Stimulated activated naive CD8-positive, alpha-beta T cell treated with anti-CD3 and anti-CD28 coated beads, Interleukin-15, Interleukin-2, amounts not matched to agents 100 ng/mL and 50 ng/mL, for 24 hours (primary cell): ENCODE measurements at regions not wholly inside any gene's neighbourhood (a gene's known extent, or its start where the extent isn't known, plus 50 kb on each side); places are given as distances from the start of the nearest gene placed in this dataset.

Source experiments
- H3K27ac Mint-ChIP-seq: one replicate; pipeline ENCODE4 v1.8.0; 2021; ENCODE audit warnings: mild to moderate bottlenecking, mixed read lengths
- H3K27me3 Mint-ChIP-seq: one replicate; pipeline ENCODE4 v1.8.0; 2021; ENCODE audit warnings: mixed read lengths
- H3K36me3 Mint-ChIP-seq: one replicate; pipeline ENCODE4 v1.8.0; 2021; ENCODE audit warnings: low read depth, mixed read lengths
- H3K4me1 Mint-ChIP-seq: one replicate; pipeline ENCODE4 v1.8.0; 2021; ENCODE audit warnings: low read depth, mixed read lengths
- H3K4me3 Mint-ChIP-seq: one replicate; pipeline ENCODE4 v1.8.0; 2021; ENCODE audit warnings: mild to moderate bottlenecking, mixed read lengths
- H3K9me3 Mint-ChIP-seq: one replicate; pipeline ENCODE4 v1.8.0; 2021; ENCODE audit warnings: mixed read lengths

DNA sequence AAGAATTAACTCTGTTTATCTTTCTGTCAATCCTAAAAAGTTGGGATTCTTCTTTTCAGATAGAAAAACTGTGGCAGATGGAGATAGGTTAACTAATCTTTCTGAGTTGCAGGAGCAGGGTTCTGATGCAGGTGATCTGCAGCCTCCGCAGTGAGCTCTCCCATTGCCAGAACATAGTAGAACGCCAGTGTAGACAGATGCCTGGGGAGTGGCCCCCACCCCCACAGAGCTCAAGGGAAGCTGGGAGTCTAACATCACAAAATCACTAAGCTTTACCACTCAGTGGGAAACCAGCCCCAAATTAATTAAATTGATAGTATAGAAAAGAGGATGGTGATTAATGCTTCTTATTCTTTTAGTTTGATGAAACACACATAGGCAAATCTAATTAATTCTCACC lies 295.0 kb upstream of the ATP10A start:
- H3K27me3 Mint-ChIP-seq, result peaks cover 12% of the 10 kb centered on the region
- H3K9me3 Mint-ChIP-seq, result peaks cover 14% of the 10 kb centered on the region
- no peaks in the 10 kb centered on the region for H3K4me1 Mint-ChIP-seq
- H3K4me3 Mint-ChIP-seq, result no peak overlapping the region
- H3K36me3 Mint-ChIP-seq, result no peaks in the 10 kb centered on the region
- H3K27ac Mint-ChIP-seq, result no peak overlapping the region

- Mint-ChIP-seq H3K27me3 (peaks cover 12% of the 10 kb centered on the region), H3K9me3 (peaks cover 22% of the 10 kb centered on the region), H3K27ac (no peak overlapping the region), H3K4me3 (no peak overlapping the region), H3K36me3 (no peaks in the 10 kb centered on the region), H3K4me1 (no peaks in the 10 kb centered on the region)
Measured at GRCh38 chr15:26157081-26157480, 294.0 kb upstream of the ATP10A start.

GRCh38 chr15:26156051-26156450 lies 292.9 kb upstream of the ATP10A start:
- Mint-ChIP-seq H3K27ac (no peak overlapping the region), H3K36me3 (no peaks in the 10 kb centered on the region), H3K4me3 (no peak overlapping the region), H3K4me1 (no peaks in the 10 kb centered on the region), H3K9me3 (peaks cover 22% of the 10 kb centered on the region), H3K27me3 (peaks cover 11% of the 10 kb centered on the region)

GRCh38 chr15:26148156-26148860 lies 285.2 kb upstream of the ATP10A start:
- Mint-ChIP-seq H3K9me3 (peaks cover 8% of the 10 kb centered on the region), H3K27ac (no peak overlapping the region), H3K27me3 (peaks cover 9% of the 10 kb centered on the region), H3K4me3 (no peak overlapping the region), H3K36me3 (no peaks in the 10 kb centered on the region), H3K4me1 (no peaks in the 10 kb centered on the region)

GRCh38 chr15:26146202-26146601 lies 283.1 kb upstream of the ATP10A start:
- no peaks in the 10 kb centered on the region for H3K4me1 Mint-ChIP-seq
- no peak overlapping the region for H3K27ac Mint-ChIP-seq
- no peaks in the 10 kb centered on the region for H3K36me3 Mint-ChIP-seq
- H3K9me3 Mint-ChIP-seq, result no peaks in the 10 kb centered on the region
- H3K4me3 Mint-ChIP-seq, result no peak overlapping the region
- H3K27me3 Mint-ChIP-seq, result peaks cover 9% of the 10 kb centered on the region

- peaks cover 9% of the 10 kb centered on the region for H3K27me3 Mint-ChIP-seq
- H3K27ac Mint-ChIP-seq, result no peak overlapping the region
- no peaks in the 10 kb centered on the region for H3K36me3 Mint-ChIP-seq
- no peaks in the 10 kb centered on the region for H3K4me1 Mint-ChIP-seq
- no peak overlapping the region for H3K4me3 Mint-ChIP-seq
- H3K9me3 Mint-ChIP-seq, result no peaks in the 10 kb centered on the region
Measured at GRCh38 chr15:26145796-26146195, 282.7 kb upstream of the ATP10A start.

DNA sequence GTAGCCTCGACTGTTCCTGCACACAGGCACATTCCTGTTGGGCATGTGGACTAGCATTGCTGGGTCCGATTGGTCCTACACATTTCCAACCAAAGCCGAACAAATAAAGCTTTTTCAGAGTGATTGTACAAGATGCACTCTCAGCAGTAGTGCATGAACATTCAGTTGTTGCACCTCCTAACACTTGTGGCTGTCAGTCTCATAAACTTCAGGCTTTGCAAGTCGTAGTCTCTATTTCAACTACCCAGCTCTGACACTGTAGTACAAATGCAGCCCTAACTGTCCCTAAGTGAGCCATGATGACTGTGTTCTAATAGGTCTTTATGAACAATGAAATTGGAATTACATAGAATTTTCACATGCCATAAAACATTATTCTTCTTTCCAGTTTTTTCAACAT lies 281.7 kb upstream of the ATP10A start:
- H3K27me3 Mint-ChIP-seq, result peaks cover 9% of the 10 kb centered on the region
- no peak overlapping the region for H3K4me3 Mint-ChIP-seq
- H3K9me3 Mint-ChIP-seq, result no peaks in the 10 kb centered on the region
- H3K36me3 Mint-ChIP-seq, result no peaks in the 10 kb centered on the region
- no peaks in the 10 kb centered on the region for H3K4me1 Mint-ChIP-seq
- H3K27ac Mint-ChIP-seq, result no peak overlapping the region

- H3K27me3 Mint-ChIP-seq, result peaks cover 9% of the 10 kb centered on the region
- no peak overlapping the region for H3K27ac Mint-ChIP-seq
- no peaks in the 10 kb centered on the region for H3K9me3 Mint-ChIP-seq
- no peak overlapping the region for H3K4me3 Mint-ChIP-seq
- H3K4me1 Mint-ChIP-seq, result no peaks in the 10 kb centered on the region
- no peaks in the 10 kb centered on the region for H3K36me3 Mint-ChIP-seq
Measured at GRCh38 chr15:26143221-26143620, 280.1 kb upstream of the ATP10A start.

DNA sequence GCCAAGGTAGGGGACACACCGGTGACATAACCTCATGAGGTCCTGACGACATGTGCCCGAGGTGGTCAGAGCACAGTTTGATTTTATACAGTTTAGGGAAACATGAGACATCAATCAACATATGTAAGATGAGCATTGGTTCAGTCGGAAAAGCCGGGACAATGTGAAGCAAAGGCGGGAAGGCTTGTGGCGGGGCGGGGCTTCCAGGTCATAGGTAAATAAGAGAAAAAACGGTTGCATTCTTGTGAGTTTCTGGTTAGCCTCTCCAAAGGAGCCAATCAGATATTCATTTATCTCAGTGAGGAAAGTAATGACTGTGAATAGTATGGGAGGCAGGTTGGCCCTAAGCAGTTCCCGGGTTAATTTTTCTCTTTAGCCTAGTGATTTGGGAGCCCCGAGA lies 271.7 kb upstream of the ATP10A start:
- Mint-ChIP-seq H3K4me3 (no peak overlapping the region), H3K4me1 (no peaks in the 10 kb centered on the region), H3K36me3 (no peaks in the 10 kb centered on the region), H3K9me3 (no peaks in the 10 kb centered on the region), H3K27me3 (peaks cover 24% of the 10 kb centered on the region), H3K27ac (no peak overlapping the region)

DNA sequence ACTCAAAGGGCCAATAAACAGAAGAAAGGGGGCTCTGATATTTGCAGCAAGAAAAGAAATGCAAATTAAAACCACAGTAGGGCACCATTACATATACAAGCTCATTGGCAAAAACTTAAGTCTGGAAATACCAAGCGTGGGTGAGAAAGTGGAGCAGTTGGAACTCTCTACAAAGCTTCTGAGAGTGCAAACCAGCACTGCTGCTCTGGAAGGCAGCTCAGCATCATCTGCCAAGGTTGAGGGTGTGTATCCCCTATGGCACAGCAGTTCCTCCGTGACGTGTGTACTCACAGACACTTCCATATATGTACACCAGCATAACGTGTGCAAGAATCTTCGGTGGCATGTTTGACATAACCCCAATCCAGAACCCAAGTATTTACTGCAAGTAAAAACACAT lies 271.0 kb upstream of the ATP10A start:
- H3K36me3 Mint-ChIP-seq, result no peaks in the 10 kb centered on the region
- peaks cover 25% of the 10 kb centered on the region for H3K27me3 Mint-ChIP-seq
- H3K4me3 Mint-ChIP-seq, result no peak overlapping the region
- no peaks in the 10 kb centered on the region for H3K9me3 Mint-ChIP-seq
- H3K4me1 Mint-ChIP-seq, result no peaks in the 10 kb centered on the region
- H3K27ac Mint-ChIP-seq, result no peak overlapping the region

DNA sequence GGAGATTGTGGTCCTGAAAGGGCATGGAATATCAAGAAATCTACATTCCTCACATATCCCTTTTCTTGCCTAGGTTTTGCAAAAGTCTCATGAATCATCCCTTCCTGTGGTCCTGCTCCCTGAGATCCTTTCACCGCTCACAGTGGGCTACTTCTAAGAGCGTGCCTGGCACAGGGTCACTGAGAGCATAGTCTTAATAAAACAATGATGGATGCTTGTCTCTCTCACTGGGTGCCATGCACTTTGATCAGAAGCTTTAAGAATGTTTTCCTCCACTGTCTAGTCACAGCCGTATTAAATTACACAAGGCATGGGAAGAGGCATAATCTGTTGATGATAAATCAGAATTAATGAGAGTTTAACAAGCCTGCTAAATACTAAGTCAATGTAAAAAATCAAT lies 269.7 kb upstream of the ATP10A start:
- H3K4me1 Mint-ChIP-seq, result no peaks in the 10 kb centered on the region
- peaks cover 32% of the 10 kb centered on the region for H3K27me3 Mint-ChIP-seq
- H3K36me3 Mint-ChIP-seq, result no peaks in the 10 kb centered on the region
- no peaks in the 10 kb centered on the region for H3K9me3 Mint-ChIP-seq
- H3K27ac Mint-ChIP-seq, result no peak overlapping the region
- no peak overlapping the region for H3K4me3 Mint-ChIP-seq

DNA sequence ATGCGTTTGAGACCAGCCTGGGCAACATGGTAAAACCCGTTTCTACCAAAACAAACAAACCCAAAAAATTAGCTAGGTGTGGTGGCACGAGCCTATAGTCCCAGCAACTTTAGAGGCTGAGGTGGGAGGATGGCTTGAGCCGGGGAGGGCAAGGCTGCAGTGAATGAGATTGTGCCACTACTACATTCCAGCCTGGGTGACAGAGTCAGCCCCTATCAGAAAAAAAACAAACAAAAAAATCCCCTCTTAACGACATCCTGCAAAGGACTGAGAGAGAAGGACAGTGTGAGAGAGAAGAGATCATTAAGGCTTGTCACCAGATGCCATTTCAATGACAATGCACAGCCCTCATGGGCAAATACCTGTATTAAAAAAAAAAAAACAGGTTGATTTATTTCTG lies 266.7 kb upstream of the ATP10A start:
- no peak overlapping the region for H3K27ac Mint-ChIP-seq
- H3K4me3 Mint-ChIP-seq, result no peak overlapping the region
- H3K27me3 Mint-ChIP-seq, result peaks cover 28% of the 10 kb centered on the region
- no peaks in the 10 kb centered on the region for H3K4me1 Mint-ChIP-seq
- no peaks in the 10 kb centered on the region for H3K36me3 Mint-ChIP-seq
- H3K9me3 Mint-ChIP-seq, result no peaks in the 10 kb centered on the region

DNA sequence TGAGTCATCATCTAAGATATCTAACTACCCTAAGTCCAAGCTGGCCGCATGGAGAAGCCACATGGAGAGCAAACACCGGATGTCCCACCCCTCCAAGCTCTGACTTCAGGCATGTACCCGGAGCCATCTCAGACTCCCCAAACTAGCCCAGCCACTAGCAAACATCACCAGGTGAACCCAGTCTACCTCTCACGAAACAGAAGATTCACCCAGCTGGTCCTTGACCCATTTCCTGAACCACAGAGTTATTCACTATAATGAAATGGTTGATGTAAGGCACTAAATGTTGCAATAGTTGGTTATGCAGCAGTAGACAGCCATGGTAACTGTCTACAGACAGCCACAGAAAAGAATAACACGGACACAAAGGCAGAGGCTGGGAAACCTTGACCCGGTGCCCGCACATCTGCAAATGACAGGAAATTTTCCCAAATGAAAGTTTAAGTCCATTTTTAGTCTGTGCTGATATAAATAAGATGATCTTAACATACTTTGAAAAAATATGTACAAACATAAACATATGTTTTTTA lies 265.5 kb upstream of the ATP10A start:
- Mint-ChIP-seq H3K27ac (no peak overlapping the region), H3K4me3 (no peak overlapping the region), H3K36me3 (no peaks in the 10 kb centered on the region), H3K27me3 (peaks cover 24% of the 10 kb centered on the region), H3K9me3 (no peaks in the 10 kb centered on the region), H3K4me1 (no peaks in the 10 kb centered on the region)

DNA sequence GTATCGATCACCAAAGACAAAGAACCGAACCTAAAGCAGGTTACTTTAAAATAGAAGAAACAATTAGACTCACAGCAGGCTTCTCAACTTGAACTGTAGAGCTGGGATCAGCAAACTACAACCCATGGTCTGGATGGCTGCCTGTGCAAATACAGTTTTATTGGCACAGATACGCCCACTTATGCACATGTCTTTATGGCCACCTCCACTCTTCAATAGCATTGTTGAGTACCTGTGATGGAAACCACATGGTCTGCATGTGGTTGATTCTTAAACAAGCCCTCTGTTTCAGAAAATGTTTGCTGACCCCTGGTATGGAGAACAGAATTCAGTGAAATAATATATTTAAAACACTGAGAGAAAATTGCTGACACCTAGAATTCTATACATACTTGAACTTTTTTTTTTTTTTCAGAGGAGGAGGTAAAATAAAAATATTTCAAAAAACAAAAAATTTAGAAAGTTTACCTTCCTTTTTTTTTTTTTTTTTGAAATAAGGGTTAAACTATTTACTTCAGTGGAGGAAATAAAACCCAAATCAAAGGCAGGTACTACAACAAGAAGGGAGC lies 263.8 kb upstream of the ATP10A start:
- no peaks in the 10 kb centered on the region for H3K4me1 Mint-ChIP-seq
- peaks cover 14% of the 10 kb centered on the region for H3K27me3 Mint-ChIP-seq
- no peak overlapping the region for H3K4me3 Mint-ChIP-seq
- H3K36me3 Mint-ChIP-seq, result no peaks in the 10 kb centered on the region
- H3K9me3 Mint-ChIP-seq, result no peaks in the 10 kb centered on the region
- H3K27ac Mint-ChIP-seq, result no peak overlapping the region

DNA sequence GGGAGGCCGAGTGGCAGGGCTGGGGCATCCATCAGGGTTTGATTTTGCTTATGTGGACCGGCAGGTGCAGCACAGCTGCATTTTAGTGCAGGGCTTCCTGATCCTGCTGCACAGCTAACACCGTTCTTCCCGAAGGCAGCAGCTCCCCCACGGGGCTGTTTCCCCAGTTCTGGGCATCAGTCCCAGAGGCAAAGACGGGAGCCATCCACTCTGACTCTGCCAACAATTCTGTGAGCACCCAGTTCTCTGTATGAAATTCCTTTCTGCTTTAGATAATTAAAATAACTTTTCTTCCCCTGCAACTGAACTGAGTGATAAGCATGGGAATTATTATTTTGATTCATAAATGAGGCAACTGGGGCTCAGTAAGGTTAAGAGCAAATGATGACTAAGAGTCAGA lies 262.9 kb upstream of the ATP10A start:
- H3K27me3 Mint-ChIP-seq, result peaks cover 11% of the 10 kb centered on the region
- H3K9me3 Mint-ChIP-seq, result no peaks in the 10 kb centered on the region
- no peaks in the 10 kb centered on the region for H3K4me1 Mint-ChIP-seq
- H3K27ac Mint-ChIP-seq, result no peak overlapping the region
- no peak overlapping the region for H3K4me3 Mint-ChIP-seq
- no peaks in the 10 kb centered on the region for H3K36me3 Mint-ChIP-seq

DNA sequence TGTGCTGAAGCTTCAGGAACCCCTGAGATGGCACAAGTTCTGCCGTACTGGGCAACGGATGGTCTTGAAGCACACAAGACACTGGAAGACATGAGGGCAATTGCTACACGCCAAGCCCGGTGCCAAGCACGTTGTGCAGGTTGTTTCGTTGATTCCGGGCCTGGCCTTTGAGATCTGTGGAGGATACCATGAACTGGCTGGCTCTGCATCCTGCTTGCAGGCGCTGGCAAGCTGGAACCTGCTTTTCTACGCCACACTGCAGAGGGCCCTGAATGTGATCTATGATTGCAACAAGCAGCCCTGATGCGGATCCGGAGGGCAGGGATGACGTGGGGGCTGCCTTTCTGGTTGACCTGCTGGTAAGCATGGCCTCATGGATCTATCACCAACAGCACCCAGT lies 262.5 kb upstream of the ATP10A start:
- H3K4me3 Mint-ChIP-seq, result no peak overlapping the region
- H3K9me3 Mint-ChIP-seq, result no peaks in the 10 kb centered on the region
- no peaks in the 10 kb centered on the region for H3K4me1 Mint-ChIP-seq
- peaks cover 11% of the 10 kb centered on the region for H3K27me3 Mint-ChIP-seq
- H3K36me3 Mint-ChIP-seq, result no peaks in the 10 kb centered on the region
- H3K27ac Mint-ChIP-seq, result no peak overlapping the region
